ENCODE measurements at regions not wholly inside any gene's neighbourhood (a gene's known extent, or its start where the extent isn't known, plus 50 kb on each side); places are given as distances from the start of the nearest gene placed in this dataset.
A peak's percentile ranks its signal among the peaks of the same experiment; 100 is the strongest.

- no peak overlapping the region for H3K27ac Mint-ChIP-seq
These were observed 290.3 kb downstream of the TRIB2 start for GRCh38 chr2:13006829-13007717.

GRCh38 chr2:13009027-13009642 lies 292.4 kb downstream of the TRIB2 start:
- 67% methylated on average over 1 of the region's 5 CpGs for WGBS (ENCODE audit: insufficient coverage)
- peaks cover 3 to 5% (median 3%) of the 10 kb centered on the region in 3 donors for H3K4me1 Mint-ChIP-seq
- no peaks in the 10 kb centered on the region for H3K9me3 Mint-ChIP-seq
- no peak overlapping the region for H3K27ac Mint-ChIP-seq
- Histone ChIP-seq H3K4me1 (ENCODE audit: control insufficient read depth in 1 of 2, extremely low read depth in 1 of 2, insufficient read depth in 2 of 2, low read length in 2 of 2) (peaks cover 0 to 4% of the 10 kb centered on the region in 2 experiments), H3K27ac (ENCODE audit: low read length) (no peak overlapping the region), H3K36me3 (ENCODE audit: control insufficient read depth in 2 of 2, extremely low read depth in 1 of 2, insufficient read depth in 1 of 2, low read length in 1 of 2) (no peaks in the 10 kb centered on the region), H3K9me3 (no peaks in the 10 kb centered on the region), H3K4me3 (ENCODE audit: control insufficient read depth in 1 of 2, extremely low read depth in 1 of 2, low read length in 1 of 2) (no peak overlapping the region), H3K27me3 (replicated peaks in 1 of 2; ENCODE audit: control insufficient read depth in 2 of 2, extremely low read depth in 1 of 2, insufficient read depth in 2 of 2, low read length in 1 of 2) (peaks cover 0 to 11% of the 10 kb centered on the region in 2 experiments)
- ChIA-PET CTCF (interaction anchor here in 1 of 2 donors (0.8 kb wide), 1 partner anchor 1179 kb away, joined by 3 read pairs; no protein-coding TSS in a partner anchor), POLR2A (no interaction called here)
- peaks cover 22 to 29% of the 10 kb centered on the region in 2 donors for H3K27me3 Mint-ChIP-seq
- no peak for ATAC-seq (replicated peaks in 1 of 4)
- no peak overlapping the region for H3K4me3 Mint-ChIP-seq
- no peaks in the 10 kb centered on the region for H3K36me3 Mint-ChIP-seq
- no peak for DNase-seq

More at GRCh38 chr2:13006829-13007717, 290.3 kb downstream of the TRIB2 start:
- H3K4me3 Mint-ChIP-seq = no peak overlapping the region
- ATAC-seq (replicated peaks in 1 of 4) = peak; percentile 65 to 77 (median 73)
- Histone ChIP-seq H3K27ac (ENCODE audit: low read length) (no peak overlapping the region), H3K9me3 (no peaks in the 10 kb centered on the region), H3K36me3 (ENCODE audit: control insufficient read depth in 2 of 2, extremely low read depth in 1 of 2, insufficient read depth in 1 of 2, low read length in 1 of 2) (no peaks in the 10 kb centered on the region), H3K4me1 (ENCODE audit: control insufficient read depth in 1 of 2, extremely low read depth in 1 of 2, insufficient read depth in 2 of 2, low read length in 2 of 2) (peaks cover 0 to 4% of the 10 kb centered on the region in 2 experiments), H3K4me3 (ENCODE audit: control insufficient read depth in 1 of 2, extremely low read depth in 1 of 2, low read length in 1 of 2) (no peak overlapping the region), H3K27me3 (replicated peaks in 1 of 2; ENCODE audit: control insufficient read depth in 2 of 2, extremely low read depth in 1 of 2, insufficient read depth in 2 of 2, low read length in 1 of 2) (peaks cover 0 to 4% of the 10 kb centered on the region in 2 experiments)
- no peaks in the 10 kb centered on the region for H3K36me3 Mint-ChIP-seq
- 60% methylated on average over 9 of the region's 16 CpGs for WGBS (ENCODE audit: insufficient coverage)
- H3K27me3 Mint-ChIP-seq = peaks cover 7 to 15% of the 10 kb centered on the region in 2 donors
- POLR2A ChIA-PET = interaction anchor here in 1 of 2 donors (0.6 kb wide), 2 partner anchors 280 to 809 kb away, joined by 3 to 4 read pairs; no protein-coding TSS in a partner anchor
- H3K4me1 Mint-ChIP-seq = peaks cover 3 to 5% (median 3%) of the 10 kb centered on the region in 3 donors
- H3K9me3 Mint-ChIP-seq = no peaks in the 10 kb centered on the region
- DNase-seq = peak; percentile 14 to 81 (median 48)
- CTCF ChIA-PET = interaction anchor here (0.6 to 2.1 kb wide), 36 partner anchors 9 to 1530 kb away, joined by 3 to 20 read pairs (median 4); partner anchors contain the start of gene TRIB2 (in 1 of the 2)

- Mint-ChIP-seq H3K9me3 (no peaks in the 10 kb centered on the region), H3K4me3 (no peak overlapping the region), H3K36me3 (no peaks in the 10 kb centered on the region), H3K27ac (no peak overlapping the region), H3K4me1 (peaks cover 3 to 5% (median 3%) of the 10 kb centered on the region in 3 donors), H3K27me3 (peaks cover 31 to 35% of the 10 kb centered on the region in 2 donors)
- WGBS (ENCODE audit: insufficient coverage) = 17% methylated on average over 2 of the region's 5 CpGs
- Histone ChIP-seq H3K4me3 (ENCODE audit: control insufficient read depth in 1 of 2, extremely low read depth in 1 of 2, low read length in 1 of 2) (no peak overlapping the region), H3K9me3 (no peaks in the 10 kb centered on the region), H3K27ac (ENCODE audit: low read length) (no peak overlapping the region), H3K4me1 (ENCODE audit: control insufficient read depth in 1 of 2, extremely low read depth in 1 of 2, insufficient read depth in 2 of 2, low read length in 2 of 2) (peaks cover 0 to 4% of the 10 kb centered on the region in 2 experiments), H3K27me3 (replicated peaks in 1 of 2; ENCODE audit: control insufficient read depth in 2 of 2, extremely low read depth in 1 of 2, insufficient read depth in 2 of 2, low read length in 1 of 2) (peaks cover 0 to 11% of the 10 kb centered on the region in 2 experiments), H3K36me3 (ENCODE audit: control insufficient read depth in 2 of 2, extremely low read depth in 1 of 2, insufficient read depth in 1 of 2, low read length in 1 of 2) (no peaks in the 10 kb centered on the region)
- ATAC-seq (replicated peaks in 1 of 4) (no peak), DNase-seq (no peak)
- CTCF ChIA-PET = interaction anchor here (0.6 to 0.8 kb wide), 4 partner anchors 12 to 1180 kb away, joined by 3 read pairs; no protein-coding TSS in a partner anchor
- POLR2A ChIA-PET = interaction anchor here in 1 of 2 donors (0.5 kb wide), 1 partner anchor 527 kb away, joined by 8 read pairs; no protein-coding TSS in a partner anchor
These were observed 293.5 kb downstream of the TRIB2 start for GRCh38 chr2:13010283-13010682.

- Mint-ChIP-seq H3K4me1 (no peaks in the 10 kb centered on the region), H3K36me3 (no peaks in the 10 kb centered on the region), H3K4me3 (no peak overlapping the region), H3K27me3 (peaks cover 42 to 51% of the 10 kb centered on the region in 2 donors), H3K27ac (no peak overlapping the region), H3K9me3 (no peaks in the 10 kb centered on the region)
- Histone ChIP-seq H3K4me1 (ENCODE audit: control insufficient read depth in 1 of 2, extremely low read depth in 1 of 2, insufficient read depth in 2 of 2, low read length in 2 of 2) (no peaks in the 10 kb centered on the region), H3K36me3 (ENCODE audit: control insufficient read depth in 2 of 2, extremely low read depth in 1 of 2, insufficient read depth in 1 of 2, low read length in 1 of 2) (no peaks in the 10 kb centered on the region), H3K27ac (ENCODE audit: low read length) (no peak overlapping the region), H3K9me3 (no peaks in the 10 kb centered on the region), H3K4me3 (ENCODE audit: control insufficient read depth in 1 of 2, extremely low read depth in 1 of 2, low read length in 1 of 2) (no peak overlapping the region), H3K27me3 (replicated peaks in 1 of 2; ENCODE audit: control insufficient read depth in 2 of 2, extremely low read depth in 1 of 2, insufficient read depth in 2 of 2, low read length in 1 of 2) (peaks cover 0 to 11% of the 10 kb centered on the region in 2 experiments)
- ATAC-seq (replicated peaks in 1 of 4) (no peak), DNase-seq (no peak)
- ChIA-PET CTCF (no interaction called here), POLR2A (no interaction called here)
- WGBS (ENCODE audit: insufficient coverage) = 100% methylated on average over 3 of the region's 3 CpGs
These were observed 298.0 kb downstream of the TRIB2 start for GRCh38 chr2:13014783-13015182.

- Histone ChIP-seq H3K27ac (ENCODE audit: low read length) (no peak overlapping the region), H3K4me1 (ENCODE audit: control insufficient read depth in 1 of 2, extremely low read depth in 1 of 2, insufficient read depth in 2 of 2, low read length in 2 of 2) (no peaks in the 10 kb centered on the region), H3K4me3 (ENCODE audit: control insufficient read depth in 1 of 2, extremely low read depth in 1 of 2, low read length in 1 of 2) (no peak overlapping the region), H3K36me3 (ENCODE audit: control insufficient read depth in 2 of 2, extremely low read depth in 1 of 2, insufficient read depth in 1 of 2, low read length in 1 of 2) (no peaks in the 10 kb centered on the region), H3K9me3 (no peaks in the 10 kb centered on the region), H3K27me3 (replicated peaks in 1 of 2; ENCODE audit: control insufficient read depth in 2 of 2, extremely low read depth in 1 of 2, insufficient read depth in 2 of 2, low read length in 1 of 2) (peaks cover 0 to 8% of the 10 kb centered on the region in 2 experiments)
- Mint-ChIP-seq H3K27ac (no peak overlapping the region), H3K4me3 (no peak overlapping the region), H3K27me3 (peaks cover 42 to 52% of the 10 kb centered on the region in 2 donors), H3K36me3 (no peaks in the 10 kb centered on the region), H3K4me1 (no peaks in the 10 kb centered on the region), H3K9me3 (no peaks in the 10 kb centered on the region)
- ChIA-PET POLR2A (no interaction called here), CTCF (no interaction called here)
- WGBS (ENCODE audit: insufficient coverage) = no CpG with 5 or more reads among the region's 2 CpGs
- ATAC-seq (replicated peaks in 1 of 4) (no peak), DNase-seq (no peak)
These were observed 299.0 kb downstream of the TRIB2 start for GRCh38 chr2:13015532-13016320.

GRCh38 chr2:13018490-13018889 lies 301.8 kb downstream of the TRIB2 start:
- no peaks in the 10 kb centered on the region for H3K36me3 ChIP-seq (ENCODE audit: control insufficient read depth in 2 of 2, extremely low read depth in 1 of 2, insufficient read depth in 1 of 2, low read length in 1 of 2)
- H3K27ac ChIP-seq (ENCODE audit: low read length) = no peak overlapping the region
- Mint-ChIP-seq H3K27me3 (peaks cover 30 to 43% of the 10 kb centered on the region in 2 donors), H3K4me1 (no peaks in the 10 kb centered on the region), H3K36me3 (no peaks in the 10 kb centered on the region), H3K27ac (no peak overlapping the region), H3K9me3 (no peaks in the 10 kb centered on the region), H3K4me3 (no peak overlapping the region)
- DNase-seq (no peak), ATAC-seq (replicated peaks in 1 of 4) (no peak)
- CTCF ChIA-PET = no interaction called here
- no peaks in the 10 kb centered on the region for H3K9me3 ChIP-seq
- peaks cover 0 to under 1% of the 10 kb centered on the region in 2 experiments for H3K27me3 ChIP-seq (replicated peaks in 1 of 2; ENCODE audit: control insufficient read depth in 2 of 2, extremely low read depth in 1 of 2, insufficient read depth in 2 of 2, low read length in 1 of 2)
- POLR2A ChIA-PET = no interaction called here
- 100% methylated on average over 1 of the region's 2 CpGs for WGBS (ENCODE audit: insufficient coverage)
- H3K4me3 ChIP-seq (ENCODE audit: control insufficient read depth in 1 of 2, extremely low read depth in 1 of 2, low read length in 1 of 2) = no peak overlapping the region
- no peaks in the 10 kb centered on the region for H3K4me1 ChIP-seq (ENCODE audit: control insufficient read depth in 1 of 2, extremely low read depth in 1 of 2, insufficient read depth in 2 of 2, low read length in 2 of 2)

Measured in T-cell (primary cell).